HG03108 (cell line): ENCODE measurements at regions not wholly inside any gene's neighbourhood (a gene's known extent, or its start where the extent isn't known, plus 50 kb on each side); places are given as distances from the start of the nearest gene placed in this dataset.

Experiments
- ATAC-seq: cut with Tn5 transposase; IDR thresholded peaks from one replicate; pipeline ENCODE4 v1.9.1; 2021; ENCODE audit warnings: moderate library complexity; ENCODE audit not compliant: unreplicated experiment

DNA sequence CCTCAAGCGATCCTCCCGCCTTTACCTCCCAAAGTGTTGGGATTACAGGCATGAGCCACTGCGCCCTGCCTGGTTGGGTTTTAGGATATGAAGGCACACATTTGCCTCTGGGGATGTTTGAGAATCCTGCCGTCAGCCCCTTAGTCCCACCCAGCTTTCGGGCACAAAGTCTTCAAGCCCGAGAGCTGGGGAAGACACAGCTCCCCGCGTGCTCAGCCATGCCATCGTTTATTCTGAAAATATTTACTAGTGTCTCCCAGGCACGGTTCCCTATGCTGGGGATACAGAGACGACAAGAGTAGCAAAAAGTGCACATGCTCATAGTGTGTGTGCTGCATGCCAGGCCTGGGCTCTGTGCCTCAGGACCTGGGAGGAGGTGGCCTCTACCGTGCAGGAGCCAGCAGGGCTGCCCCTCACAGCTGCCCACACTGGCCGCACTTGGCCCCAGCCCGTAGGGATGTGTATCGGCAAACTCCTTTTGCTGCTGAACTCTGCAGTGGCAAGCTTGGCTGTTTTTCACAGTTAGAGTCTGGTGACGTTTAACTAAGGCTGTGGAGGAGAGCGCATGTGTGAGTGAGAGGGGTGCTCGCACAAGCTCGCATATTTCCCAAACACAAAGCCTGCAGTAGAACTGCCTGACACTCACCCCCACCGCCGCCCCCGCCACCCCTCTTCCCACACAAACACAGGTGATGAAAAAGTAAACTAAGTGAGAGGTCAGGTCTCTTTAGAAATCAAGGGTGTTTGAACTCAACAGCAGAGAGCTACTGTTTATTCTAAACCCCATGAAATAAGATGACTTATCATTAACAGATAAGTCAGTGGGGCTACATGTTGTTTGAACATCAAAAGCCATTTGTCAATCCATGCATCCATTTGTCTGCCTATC lies 266.4 kb downstream of the MRTFB start:
- no peak for ATAC-seq

- ATAC-seq, result no peak
These were observed 264.2 kb downstream of the MRTFB start for GRCh38 chr16:14335297-14335696.

DNA sequence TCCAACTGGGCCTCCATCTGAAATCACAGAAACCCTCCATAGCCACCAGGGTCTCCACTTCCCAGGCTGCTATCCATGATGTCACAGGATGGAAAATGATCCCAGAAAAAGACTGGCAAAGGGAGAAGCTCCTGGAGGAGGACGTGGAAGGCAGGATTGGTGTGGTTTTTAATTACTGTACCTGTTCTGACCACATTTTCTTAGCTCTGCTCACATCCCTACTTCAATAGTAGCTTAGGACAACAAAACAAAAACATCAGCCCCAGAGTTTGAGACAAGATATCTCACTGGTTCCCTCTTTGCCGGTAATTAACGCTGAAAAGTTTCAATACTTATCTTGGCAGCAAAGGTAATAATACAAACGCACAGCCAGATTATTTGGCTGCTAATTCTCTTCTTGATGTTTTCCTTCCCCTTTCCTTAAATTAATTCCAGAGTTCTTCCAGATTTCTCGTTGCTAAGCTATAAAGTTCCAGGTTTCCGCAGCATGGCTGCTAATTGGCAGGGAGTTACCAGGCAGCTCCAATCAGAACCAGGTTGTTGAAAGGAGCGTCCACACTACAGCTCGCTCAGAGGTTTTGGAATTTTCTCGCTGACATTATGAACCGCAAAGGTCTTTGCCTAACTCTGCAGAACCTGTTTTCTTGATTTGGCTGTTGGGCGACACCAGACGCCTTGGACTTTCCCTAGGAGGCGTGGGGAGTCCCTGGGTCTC lies 263.4 kb downstream of the MRTFB start:
- no peak for ATAC-seq

DNA sequence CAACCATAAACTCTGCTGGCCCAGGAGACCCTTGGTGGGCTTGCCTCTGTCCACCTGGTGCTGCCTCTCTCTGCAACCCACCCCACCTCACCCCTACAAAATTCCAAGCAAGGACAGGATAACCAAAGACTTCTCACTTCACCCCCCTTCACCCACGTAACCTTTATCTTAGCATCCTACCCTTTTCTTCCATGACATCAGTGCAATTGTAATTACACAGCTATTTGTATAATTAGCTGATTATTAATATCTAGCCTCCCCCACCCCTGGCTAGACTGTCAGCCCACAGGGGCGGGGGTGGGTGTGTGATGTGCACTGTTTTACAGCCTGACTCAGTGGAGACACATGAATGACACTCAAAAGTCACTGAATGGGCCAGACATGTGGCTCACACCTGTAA lies 262.2 kb downstream of the MRTFB start:
- ATAC-seq, result no peak

- ATAC-seq, result no peak
These were observed 259.9 kb downstream of the MRTFB start for GRCh38 chr16:14331020-14331419.

GRCh38 chr16:14329727-14330350 lies 258.7 kb downstream of the MRTFB start:
- ATAC-seq, result no peak

- ATAC-seq, result no peak
These were observed 254.6 kb downstream of the MRTFB start for GRCh38 chr16:14325502-14326401.

DNA sequence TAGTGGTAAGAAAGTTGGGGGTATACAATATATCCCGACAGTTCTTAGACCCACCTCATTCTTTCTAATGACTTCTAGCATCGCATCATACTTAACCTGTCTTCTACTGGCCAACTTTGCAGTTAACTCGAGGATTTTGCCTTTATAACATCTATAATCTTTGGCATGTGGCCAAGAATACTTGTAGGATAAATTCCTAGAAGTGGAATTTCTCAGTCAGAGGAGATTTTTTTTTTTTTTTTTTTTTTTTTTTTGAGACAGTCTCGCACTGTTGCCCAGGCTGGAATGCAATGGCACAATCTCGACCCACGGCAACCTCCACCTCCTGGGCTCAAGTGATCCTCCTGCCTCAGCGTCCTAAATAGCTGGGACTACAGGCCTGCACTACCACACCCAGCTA lies 253.5 kb downstream of the MRTFB start:
- no peak for ATAC-seq

- ATAC-seq, result no peak
These were observed 251.1 kb downstream of the MRTFB start for GRCh38 chr16:14322186-14322585.

- no peak for ATAC-seq
These were observed 250.4 kb downstream of the MRTFB start for GRCh38 chr16:14321542-14321941.

DNA sequence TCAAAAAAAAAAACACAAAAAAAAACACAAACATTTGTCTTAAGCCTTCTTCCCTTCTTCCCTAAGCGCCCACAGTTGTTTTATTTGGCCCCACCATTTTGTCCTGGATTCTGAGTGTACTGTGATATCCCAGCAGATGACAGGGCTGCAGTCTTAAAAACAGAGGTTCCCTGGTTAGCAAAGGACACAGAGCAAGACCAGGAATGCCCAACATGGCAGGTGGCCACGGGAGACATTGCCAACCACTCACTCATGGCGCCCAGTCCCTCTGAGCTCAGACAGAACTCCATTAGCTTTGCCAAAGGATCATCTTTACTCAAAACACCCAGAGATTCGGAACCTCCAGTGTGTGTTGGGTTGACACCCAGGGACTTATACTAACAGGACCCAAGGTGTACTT lies 249.3 kb downstream of the MRTFB start:
- ATAC-seq, result no peak
